Small intestine (tissue), 7 donors: ENCODE measurements at regions not wholly inside any gene's neighbourhood (a gene's known extent, or its start where the extent isn't known, plus 50 kb on each side); places are given as distances from the start of the nearest gene placed in this dataset.

Source experiments
- DNase-seq, 2 donors: peaks; one replicate each; pipeline versions ENCODE4 v3.0.0 to v3.0.0-alpha.2; 2013
- FAIRE-seq: peaks from 2 replicates; lab custom pipeline; 2012; peaks lifted over from hg19 to GRCh38; lab: Jason Lieb, UNC
- H3K27ac ChIP-seq, 3 donors: one replicate each; pipeline ENCODE4 v1.5.1; 2013; ENCODE audit warnings: low read length in 2 of 3, mild to moderate bottlenecking in 2 of 3, control low read depth in 1 of 3, inconsistent platforms in 1 of 3, low read depth in 1 of 3, moderate library complexity in 1 of 3
- H3K27me3 ChIP-seq, 3 donors: one replicate each; pipeline ENCODE4 v1.6.1; 2013; ENCODE audit warnings: low read length in 3 of 3, inconsistent platforms in 1 of 3; ENCODE audit not compliant: control insufficient read depth in 3 of 3, insufficient read depth in 3 of 3
- H3K36me3 ChIP-seq, 3 donors: one replicate each; pipeline ENCODE4 v1.6.1; 2013; ENCODE audit warnings: low read length in 3 of 3, inconsistent platforms in 1 of 3, low read depth in 1 of 3, mild to moderate bottlenecking in 1 of 3, moderate library complexity in 1 of 3; ENCODE audit not compliant: control insufficient read depth in 3 of 3, insufficient read depth in 2 of 3
- H3K4me1 ChIP-seq, 3 donors: one replicate each; pipeline ENCODE4 v1.6.1; 2013; ENCODE audit warnings: low read length in 2 of 3, inconsistent platforms in 1 of 3, low read depth in 1 of 3, mild to moderate bottlenecking in 1 of 3, moderate library complexity in 1 of 3; ENCODE audit not compliant: control insufficient read depth in 3 of 3, insufficient read depth in 2 of 3
- H3K4me3 ChIP-seq, 3 donors: one replicate each; pipeline ENCODE4 v1.5.1; 2013; ENCODE audit warnings: low read length in 3 of 3, control low read depth in 1 of 3, inconsistent platforms in 1 of 3, low read depth in 1 of 3, mild to moderate bottlenecking in 1 of 3, moderate library complexity in 1 of 3
- H3K9me3 ChIP-seq, 2 donors: one replicate each; pipeline ENCODE4 v1.6.1; 2013; ENCODE audit warnings: low read depth in 1 of 2, low read length in 1 of 2; ENCODE audit not compliant: control insufficient read depth in 2 of 2, insufficient read depth in 1 of 2
- WGBS, 3 donors: extraction: QIAGEN DNeasy Blood & Tissue Kit; methylation state at CpG; one replicate each; pipeline ENCODE4 v1.1.7; 2013; 5-methylcytosine and 5-hydroxymethylcytosine counted together
- donor health status: healthy with polysubstance abuse.
- donor health status: control.
- donor health status: control.
- donor health status: Bipolar disorder and iron deficiency.
- donor health status: healthy.

GRCh38 chr22:22746061-22746962 lies 101.9 kb downstream of the GGTLC2 start:
- DNase-seq (no peak), FAIRE-seq (no peak)
- Histone ChIP-seq H3K4me3 (no peak overlapping the region), H3K27ac (no peak overlapping the region), H3K27me3 (peaks cover 0 to 6% (median 0%) of the 10 kb centered on the region in 3 donors), H3K36me3 (no peaks in the 10 kb centered on the region), H3K4me1 (no peaks in the 10 kb centered on the region), H3K9me3 (no peaks in the 10 kb centered on the region)
- WGBS, 3 donors: 62 to 74% (median 70%) methylated on average over 11 of the region's 11 CpGs

- Histone ChIP-seq H3K36me3 (no peaks in the 10 kb centered on the region), H3K4me1 (no peaks in the 10 kb centered on the region), H3K4me3 (no peak overlapping the region), H3K27ac (peak overlapping the region in 1 of 3 donors; percentile 12), H3K9me3 (no peaks in the 10 kb centered on the region), H3K27me3 (peaks cover 0 to 6% (median 0%) of the 10 kb centered on the region in 3 donors)
- FAIRE-seq: no peak
- DNase-seq: no peak
- WGBS, 3 donors: 67 to 85% (median 70%) methylated on average over 8 of the region's 8 CpGs
Observed at GRCh38 chr22:22746963-22747933, 102.8 kb downstream of the GGTLC2 start.

- no peak overlapping the region for H3K4me3 ChIP-seq
- no peaks in the 10 kb centered on the region for H3K9me3 ChIP-seq
- WGBS, 3 donors: 51 to 54% (median 52%) methylated on average over 5 of the region's 5 CpGs
- peaks cover 0 to 6% (median 0%) of the 10 kb centered on the region in 3 donors for H3K27me3 ChIP-seq
- DNase-seq (peak; percentile 40 to 63), FAIRE-seq (no peak)
- no peaks in the 10 kb centered on the region for H3K36me3 ChIP-seq
- H3K4me1 ChIP-seq: no peaks in the 10 kb centered on the region
- H3K27ac ChIP-seq: no peak overlapping the region
Observed at GRCh38 chr22:22748297-22748743, 103.9 kb downstream of the GGTLC2 start.

- WGBS, 3 donors: 100% methylated on average over 1 of the region's 1 CpG
- H3K9me3 ChIP-seq: no peaks in the 10 kb centered on the region
- H3K36me3 ChIP-seq: no peaks in the 10 kb centered on the region
- FAIRE-seq (no peak), DNase-seq (no peak)
- H3K27me3 ChIP-seq: peaks cover 0 to 6% (median 0%) of the 10 kb centered on the region in 3 donors
- H3K27ac ChIP-seq: no peak overlapping the region
- no peaks in the 10 kb centered on the region for H3K4me1 ChIP-seq
- H3K4me3 ChIP-seq: no peak overlapping the region
Observed at GRCh38 chr22:22748756-22749155, 104.3 kb downstream of the GGTLC2 start.

GRCh38 chr22:22749167-22749758 lies 104.8 kb downstream of the GGTLC2 start:
- Histone ChIP-seq H3K9me3 (no peaks in the 10 kb centered on the region), H3K27me3 (peaks cover 0 to 6% (median 0%) of the 10 kb centered on the region in 3 donors), H3K4me1 (no peaks in the 10 kb centered on the region), H3K36me3 (no peaks in the 10 kb centered on the region), H3K4me3 (no peak overlapping the region), H3K27ac (no peak overlapping the region)
- DNase-seq (no peak), FAIRE-seq (no peak)
- WGBS, 3 donors: 67 to 81% (median 80%) methylated on average over 7 of the region's 7 CpGs

- DNase-seq (no peak), FAIRE-seq (no peak)
- no peak overlapping the region for H3K4me3 ChIP-seq
- H3K27me3 ChIP-seq: no peaks in the 10 kb centered on the region
- H3K4me1 ChIP-seq: no peaks in the 10 kb centered on the region
- H3K36me3 ChIP-seq: no peaks in the 10 kb centered on the region
- no peaks in the 10 kb centered on the region for H3K9me3 ChIP-seq
- H3K27ac ChIP-seq: no peak overlapping the region
- WGBS, 3 donors: 75 to 76% (median 76%) methylated on average over 6 of the region's 6 CpGs
Observed at GRCh38 chr22:22750335-22751042, 106.1 kb downstream of the GGTLC2 start.

DNA sequence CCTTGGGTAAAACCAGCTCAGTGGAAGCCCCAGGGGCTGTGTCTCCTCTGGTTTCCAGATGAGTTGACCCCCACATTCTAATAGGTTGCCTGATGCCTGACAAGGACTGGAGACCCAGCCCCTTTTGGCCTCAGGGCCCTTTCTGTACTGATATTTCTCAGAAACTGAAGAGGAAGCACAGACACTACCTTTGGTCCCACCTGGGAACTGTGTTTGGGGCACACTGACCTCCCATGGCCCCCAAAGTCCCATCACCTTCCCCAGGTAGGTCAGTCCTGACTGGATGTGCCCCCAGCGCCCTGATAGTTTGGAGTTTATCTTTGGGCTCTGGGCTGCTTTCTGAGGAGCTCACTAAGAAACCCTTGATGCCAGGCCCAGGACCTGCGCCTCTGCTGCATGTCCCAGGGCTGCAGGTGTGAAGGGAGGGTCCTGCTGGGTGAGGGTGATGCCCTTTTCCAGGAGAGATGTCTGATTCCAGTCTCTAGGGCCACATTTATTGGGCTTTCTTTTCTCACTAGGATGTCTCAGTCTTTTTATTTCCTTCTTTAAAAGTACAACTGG lies 106.7 kb downstream of the GGTLC2 start:
- Histone ChIP-seq H3K4me3 (no peak overlapping the region), H3K9me3 (no peaks in the 10 kb centered on the region), H3K27me3 (no peaks in the 10 kb centered on the region), H3K27ac (no peak overlapping the region), H3K4me1 (no peaks in the 10 kb centered on the region), H3K36me3 (no peaks in the 10 kb centered on the region)
- 90 to 96% (median 94%) methylated on average over 2 of the region's 2 CpGs for WGBS, 3 donors
- DNase-seq (no peak), FAIRE-seq (no peak)
